ENCODE measurements at regions not wholly inside any gene's neighbourhood (a gene's known extent, or its start where the extent isn't known, plus 50 kb on each side); places are given as distances from the start of the nearest gene placed in this dataset.
A peak's percentile ranks its signal among the peaks of the same experiment; 100 is the strongest.
"Not testable (repeated sequence)": the region's sequence is repeated elsewhere in the genome, so short reads cannot be mapped to it uniquely, and the experiment has no call there.

DNA sequence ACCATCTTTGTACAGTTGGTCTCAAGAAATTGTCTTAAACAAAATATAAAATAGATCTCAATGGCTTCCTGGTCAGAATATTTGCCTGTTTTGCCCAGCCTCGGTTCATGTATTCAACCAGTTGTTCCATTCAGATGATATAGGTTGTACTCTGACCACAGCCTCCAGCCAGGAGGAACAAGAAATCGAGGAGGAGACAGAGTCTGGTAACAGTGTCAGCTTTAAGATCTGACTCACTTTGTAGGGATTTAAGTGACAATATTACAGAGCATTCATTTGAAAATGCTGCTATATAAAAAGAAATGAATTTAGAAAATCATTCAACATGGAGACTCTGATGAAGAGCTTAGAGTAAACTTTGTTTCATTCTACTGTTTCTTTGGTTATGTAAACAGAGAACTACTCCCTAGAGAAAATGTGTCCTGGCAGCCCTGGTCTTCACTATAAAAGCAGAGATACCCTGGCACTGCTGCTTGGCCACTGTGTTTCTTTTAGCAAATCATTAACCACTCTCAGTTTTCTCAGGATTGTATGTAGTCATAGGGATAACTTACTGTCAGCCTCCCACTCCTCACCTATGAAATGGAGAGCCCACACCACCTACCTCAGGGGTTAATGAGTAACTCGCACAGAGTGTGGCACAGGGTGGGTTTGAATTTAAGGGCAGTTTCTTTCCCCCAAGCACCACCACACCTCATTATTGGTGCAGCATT lies 53.5 kb downstream of the PAGE2 start:
- no peak for DNase-seq (ENCODE audit: low read depth)

DNA sequence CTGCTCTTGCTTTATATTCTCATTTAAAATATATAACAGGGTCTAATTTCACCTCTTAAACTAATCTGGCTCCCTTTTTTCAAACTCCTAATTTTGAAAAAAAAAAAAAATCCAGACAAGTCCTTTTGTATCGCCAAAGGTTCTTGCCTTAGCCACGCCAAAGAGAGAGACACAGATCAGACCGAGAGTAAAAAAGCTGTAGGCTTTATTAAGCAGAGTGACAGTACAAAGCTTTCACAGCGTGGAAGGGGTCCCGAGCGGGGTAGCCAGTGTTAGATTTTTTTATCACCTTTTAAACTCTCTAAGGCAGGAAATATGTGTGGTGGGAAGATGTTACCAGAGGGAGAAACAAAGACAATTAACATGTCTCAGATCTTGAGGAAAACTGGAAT lies 54.1 kb downstream of the PAGE2 start:
- no peak for DNase-seq (ENCODE audit: low read depth)

DNA sequence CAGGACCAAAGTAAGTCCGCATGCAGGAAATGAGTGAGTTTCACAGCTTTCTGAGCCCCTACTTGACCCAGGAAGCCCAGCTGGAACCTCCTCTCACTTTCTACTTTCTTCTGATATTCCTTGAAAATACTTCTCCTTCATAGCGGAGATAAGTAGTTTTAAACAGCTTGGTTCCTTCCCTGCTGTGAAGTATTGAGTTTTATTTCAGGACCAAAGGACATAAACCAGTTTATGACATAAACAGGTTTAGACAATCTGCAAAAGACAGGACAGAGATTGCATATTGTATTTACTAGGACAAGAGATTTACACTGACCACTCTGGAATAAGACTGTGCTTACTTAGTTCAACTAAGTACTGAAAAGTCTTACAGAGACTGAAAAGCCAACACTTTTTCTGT lies 54.8 kb downstream of the PAGE2 start:
- no peak for DNase-seq (ENCODE audit: low read depth)

DNA sequence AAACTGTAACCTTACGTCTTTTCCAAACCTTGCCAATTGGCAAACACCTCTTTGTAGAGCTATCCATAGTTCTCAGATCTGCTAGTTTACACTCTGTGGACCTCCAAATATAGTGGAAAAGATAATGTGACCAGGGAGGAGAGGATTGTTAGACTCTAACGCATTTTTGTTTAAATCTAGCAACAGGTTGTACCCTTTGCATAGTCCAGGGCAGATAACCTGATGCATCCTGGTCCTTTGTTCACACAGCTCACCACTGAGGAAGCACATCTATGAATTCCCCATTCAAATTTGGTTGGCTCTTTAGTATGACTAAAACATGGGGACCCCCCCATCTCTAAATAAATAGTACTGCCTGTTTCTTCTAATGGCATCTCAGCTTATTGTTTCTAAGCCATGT lies 55.9 kb downstream of the PAGE2 start:
- DNase-seq (ENCODE audit: low read depth): no peak

DNA sequence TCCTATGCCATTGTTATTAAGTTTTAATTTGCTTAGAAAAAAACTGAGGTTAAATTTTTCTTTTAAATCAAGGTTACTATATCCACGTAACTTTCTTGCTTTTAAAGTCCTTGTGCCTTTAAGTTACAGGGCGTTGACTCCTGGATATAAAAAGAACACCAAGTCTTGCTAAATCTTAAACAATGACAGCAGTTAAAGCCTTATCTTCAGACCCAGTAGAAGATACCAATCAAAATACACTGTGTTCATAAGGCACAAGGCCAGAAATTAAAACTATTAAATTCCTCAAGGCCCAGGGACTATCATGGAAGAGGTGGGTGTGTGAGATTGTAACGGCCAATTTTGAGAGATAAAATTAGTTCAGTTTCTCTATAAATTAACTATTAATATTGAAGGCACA lies 60.4 kb downstream of the PAGE2 start:
- no peak for DNase-seq (ENCODE audit: low read depth)

DNA sequence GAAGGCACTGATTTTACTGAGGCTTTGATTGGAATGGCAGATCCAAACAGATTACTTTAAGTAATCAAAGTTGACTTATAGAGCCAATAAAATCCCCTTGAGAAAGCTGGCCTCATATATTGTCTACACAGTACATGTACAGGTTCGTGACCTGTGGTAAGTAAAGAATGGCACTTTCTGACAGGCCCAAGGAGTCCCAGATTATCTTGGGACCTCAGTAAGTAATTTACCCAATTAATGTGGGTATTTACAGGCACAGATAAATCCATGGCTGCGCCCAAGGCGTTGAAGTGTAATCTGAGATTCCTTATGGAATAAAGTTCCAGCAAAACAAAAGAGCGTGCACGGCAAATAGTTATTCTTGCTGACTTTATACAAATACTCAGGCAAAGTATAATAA lies 62.4 kb downstream of the PAGE2 start:
- no peak for DNase-seq (ENCODE audit: low read depth)

DNA sequence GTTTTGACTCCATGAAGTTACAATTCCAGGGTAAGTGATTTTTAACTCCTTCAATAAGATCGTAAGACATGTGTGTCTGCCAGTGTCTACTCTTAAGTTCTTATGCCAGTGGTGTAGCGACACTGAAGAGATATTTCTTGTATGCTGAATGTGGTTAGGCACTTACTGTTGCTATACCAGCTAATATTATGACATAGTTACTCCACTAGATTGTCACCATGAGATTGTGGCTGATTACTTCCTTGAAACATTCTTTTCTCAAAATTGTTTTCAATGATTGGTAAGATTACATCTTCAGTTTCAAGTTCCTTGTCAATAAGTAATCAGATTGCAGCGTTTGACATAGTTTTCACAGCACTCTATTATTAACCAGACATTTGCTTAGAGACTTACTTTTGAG lies 60.6 kb upstream of the PAGE5 start:
- no peak for DNase-seq (ENCODE audit: low read depth)

DNA sequence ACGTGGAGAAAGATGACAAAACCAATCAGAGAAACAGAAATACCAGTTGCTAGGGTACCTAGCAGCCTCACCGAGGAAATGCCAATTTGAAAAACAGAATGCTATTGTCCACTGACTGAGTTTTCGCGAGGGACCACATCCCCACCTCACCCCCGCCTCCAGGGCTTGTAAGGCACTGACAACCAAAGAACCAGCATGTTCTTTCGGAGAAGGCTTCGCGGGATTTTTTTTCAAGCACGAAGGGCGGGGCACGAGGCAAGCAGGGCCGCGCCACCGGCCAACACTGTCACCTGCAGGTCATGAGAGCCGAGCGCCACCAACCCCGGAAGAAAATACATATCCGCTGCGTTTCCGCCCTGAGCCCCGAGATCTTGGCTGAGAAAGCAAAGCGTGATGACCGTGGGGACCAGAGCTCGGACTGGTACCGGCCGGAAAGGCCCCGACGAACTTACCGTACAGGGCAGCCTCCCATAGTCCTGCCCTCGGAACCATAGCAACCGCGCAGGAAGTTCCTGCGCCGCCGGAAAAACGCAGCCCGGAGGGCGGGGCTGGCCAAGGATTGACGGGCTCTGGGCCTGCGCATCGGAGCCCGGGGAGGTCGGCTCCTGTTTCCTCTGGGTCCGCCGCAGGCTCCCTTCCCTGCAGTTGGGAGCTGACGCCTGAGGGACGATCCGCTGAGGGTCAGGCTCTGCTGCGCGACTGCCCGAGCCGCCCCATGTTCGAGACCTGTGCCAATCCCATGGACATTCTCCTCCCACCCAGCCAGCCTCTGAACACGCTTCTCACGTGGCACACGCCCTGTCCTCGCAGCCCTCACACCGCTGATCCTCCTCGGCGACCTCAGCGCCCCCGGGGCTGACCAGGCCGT lies 59.2 kb upstream of the PAGE5 start:
- peak; percentile 66 for DNase-seq (ENCODE audit: low read depth)

DNA sequence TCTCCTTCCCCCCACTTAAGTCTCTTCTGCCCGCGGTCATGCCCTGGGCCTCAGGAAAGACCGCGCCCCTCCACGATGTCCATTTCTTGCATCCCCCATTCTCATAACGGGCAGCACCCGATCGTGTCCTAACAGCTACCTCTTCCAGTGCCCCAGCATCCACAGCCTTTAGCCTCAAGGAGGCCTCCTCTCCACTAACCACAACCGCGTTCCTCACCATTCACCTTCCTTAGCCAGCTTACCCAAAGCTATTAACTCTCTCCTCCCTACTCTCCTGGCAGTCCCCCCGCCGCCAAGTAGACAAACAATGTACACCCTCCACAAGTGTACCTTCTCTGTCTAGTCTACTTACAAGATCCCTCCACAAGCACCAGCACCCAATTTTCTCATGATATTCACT lies 58.6 kb upstream of the PAGE5 start:
- DNase-seq (ENCODE audit: low read depth): peak; percentile 8

DNA sequence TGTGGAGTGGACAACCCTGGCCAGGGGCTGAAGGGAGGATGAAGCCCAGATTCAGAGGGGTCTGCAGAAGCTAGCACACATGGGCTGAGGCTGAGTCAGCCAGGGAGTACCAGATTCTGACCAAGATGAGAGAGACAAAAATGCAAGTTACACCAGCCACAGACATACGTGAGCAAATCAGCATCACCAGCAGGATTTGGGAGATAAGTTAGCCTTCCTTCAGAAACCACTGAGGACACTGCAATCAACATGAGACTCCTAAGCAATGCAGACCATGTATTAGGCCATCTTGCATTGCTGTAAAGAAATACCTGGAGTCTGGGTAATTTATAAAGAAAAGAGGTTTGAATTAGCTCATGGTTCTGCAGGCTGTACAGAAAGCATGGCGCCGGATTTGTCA lies 57.0 kb upstream of the PAGE5 start:
- no peak for DNase-seq (ENCODE audit: low read depth)

DNA sequence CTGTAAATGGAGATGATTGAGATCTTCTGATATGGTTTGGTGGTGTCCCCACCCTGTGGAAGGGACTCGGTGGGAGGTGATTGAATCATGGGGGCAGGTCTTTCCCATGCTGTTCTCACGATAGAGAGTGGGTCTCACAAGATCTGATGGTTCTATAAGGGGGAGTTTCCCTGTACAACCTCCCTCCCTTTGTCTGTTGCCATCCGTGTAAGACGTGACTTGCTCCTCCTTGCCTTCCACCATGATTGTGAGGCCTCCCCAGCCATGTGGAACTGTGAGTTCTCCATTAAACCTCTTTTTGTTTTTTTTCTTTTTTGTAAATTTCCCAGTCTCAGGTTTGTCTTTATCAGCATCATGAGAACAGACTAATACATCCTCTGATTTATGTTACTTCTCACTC lies 55.1 kb upstream of the PAGE5 start:
- DNase-seq (ENCODE audit: low read depth): not testable (repeated sequence)

DNA sequence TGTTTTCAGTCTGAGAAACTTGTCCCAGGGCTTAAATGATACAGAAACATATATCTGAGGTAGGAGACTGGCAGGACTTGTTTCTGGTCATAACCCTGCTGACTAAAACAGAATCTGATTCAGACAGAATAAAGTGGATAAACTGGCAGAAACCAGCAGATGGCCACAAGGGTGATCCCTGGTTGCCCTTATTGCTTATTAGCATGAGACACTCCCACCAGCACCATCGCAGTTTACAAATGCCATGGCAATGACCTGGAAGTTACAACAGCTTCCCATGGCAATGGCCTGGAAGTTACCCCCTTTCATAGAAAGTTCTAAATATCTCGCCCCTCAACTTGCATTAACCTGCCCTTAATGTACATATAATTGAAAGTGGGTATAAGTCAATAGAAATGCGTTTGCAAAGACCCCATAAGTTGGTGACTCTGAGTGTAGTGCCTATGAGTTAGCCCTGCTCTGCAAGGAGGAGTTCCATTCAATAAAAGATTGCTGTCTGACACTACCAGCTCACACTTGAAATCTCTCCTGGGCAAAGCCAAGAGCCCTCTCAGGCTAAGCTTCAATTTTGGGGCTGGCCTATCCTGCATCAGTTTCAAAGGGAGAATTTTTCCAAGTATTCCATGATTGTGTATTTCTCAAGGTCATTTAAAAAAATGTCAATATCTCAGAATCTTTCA lies 52.9 kb upstream of the PAGE5 start:
- no peak for DNase-seq (ENCODE audit: low read depth)

DNA sequence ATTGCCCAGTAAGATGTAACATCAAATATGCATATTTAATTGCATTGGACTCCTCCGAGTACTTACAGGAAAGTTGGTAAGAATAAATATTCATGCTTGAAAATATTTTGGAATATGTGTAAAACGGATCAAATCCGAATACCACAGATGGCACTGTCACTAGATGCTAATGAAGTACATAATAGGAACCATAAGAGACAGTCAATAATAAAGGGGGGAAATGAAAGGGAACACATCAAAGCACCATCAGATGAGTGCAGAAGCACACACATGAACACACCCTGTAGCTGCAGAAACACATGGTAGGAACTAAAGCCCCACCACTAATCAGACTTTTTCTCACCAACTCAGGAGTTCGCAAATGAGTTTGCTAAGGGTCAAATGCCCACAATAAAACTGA lies 52.2 kb upstream of the PAGE5 start:
- no peak for DNase-seq (ENCODE audit: low read depth)

DNA sequence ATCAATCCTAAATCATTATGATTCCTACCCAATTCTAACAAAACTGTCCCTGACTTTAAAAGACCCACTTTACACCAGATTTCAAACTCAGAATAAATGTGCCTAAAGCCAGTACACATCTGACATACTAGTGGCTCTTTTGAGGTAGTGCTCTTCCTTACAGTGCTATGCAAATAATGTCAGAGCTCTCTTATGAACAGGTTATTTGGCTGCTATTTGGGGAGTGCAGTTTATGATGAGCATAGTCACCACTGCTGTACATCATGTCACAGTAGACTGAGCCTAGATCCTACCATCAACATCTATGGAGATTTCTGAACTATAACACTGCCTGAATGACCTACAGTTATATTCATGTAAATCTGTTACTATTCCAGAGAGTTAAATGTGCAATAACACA lies 50.4 kb upstream of the PAGE5 start:
- DNase-seq (ENCODE audit: low read depth): no peak

Measured in CMK (cell line).